SK-N-SH (cell line): ENCODE measurements at regions not wholly inside any gene's neighbourhood (a gene's known extent, or its start where the extent isn't known, plus 50 kb on each side); places are given as distances from the start of the nearest gene placed in this dataset.
"Not testable (repeated sequence)": the region's sequence is repeated elsewhere in the genome, so short reads cannot be mapped to it uniquely, and the experiment has no call there.

Experiments used
- CTCF ChIA-PET: fragments of 300-600, 350-600 bp; formaldehyde crosslinking; extraction: SDS; loops from one replicate; lab custom pipeline; 2021; lab: Yijun Ruan, JAX
- POLR2A ChIA-PET: fragments of 350-600 bp; sonication (Branson Sonifier 250); formaldehyde crosslinking; extraction: SDS; loops from one replicate; lab custom pipeline; 2020; ENCODE audit warnings: antibody characterized with exemption, inconsistent platforms; lab: Yijun Ruan, JAX
- DNase-seq: peaks from one replicate; pipeline ENCODE4 v3.0.0; 2012
- H2AFZ ChIP-seq: fragments of 200-600 bp; sonication (generic); 2 replicates; pipeline ENCODE4 v1.8.1; 2016; ENCODE audit warnings: antibody characterized with exemption, mild to moderate bottlenecking, low read depth
- H3F3A ChIP-seq: fragments of 200-600 bp; sonication (generic); replicated peaks from 2 replicates; pipeline ENCODE3; 2016; ENCODE audit warnings: antibody characterized with exemption, mild to moderate bottlenecking; ENCODE audit not compliant: insufficient read depth
- H3K27ac ChIP-seq, 2 experiments: fragments of 200-500 bp in 1 of 2; fragments of 200-600 bp in 1 of 2; sonication (Bioruptor generic) in 1 of 2; sonication (generic), shearing (Covaris generic) in 1 of 2; 2 replicates each; pipeline versions ENCODE4 v1.5.1 to v1.6.1; 2014 to 2016; ENCODE audit warnings: low read depth in 2 of 2, inconsistent platforms in 1 of 2, low read length in 1 of 2, mild to moderate bottlenecking in 1 of 2, mixed read lengths in 1 of 2
- H3K27me3 ChIP-seq: fragments of 200-600 bp; sonication (generic), shearing (Covaris generic); 2 replicates; pipeline ENCODE4 v1.6.1; 2016; ENCODE audit warnings: mixed run types; ENCODE audit not compliant: insufficient read depth
- H3K36me3 ChIP-seq, 2 experiments: fragments of 200-500 bp in 1 of 2; fragments of 200-600 bp in 1 of 2; sonication (Bioruptor generic) in 1 of 2; sonication (generic) in 1 of 2; replicated peaks in 1 of 2; 2 replicates each; pipeline versions ENCODE3 to v1.5.1; 2014 to 2016; ENCODE audit warnings: low read length in 1 of 2, mild to moderate bottlenecking in 1 of 2; ENCODE audit not compliant: insufficient read depth in 2 of 2, control insufficient read depth in 1 of 2
- H3K4me1 ChIP-seq, 2 experiments: fragments of 200-500 bp in 1 of 2; fragments of 200-600 bp in 1 of 2; sonication (Bioruptor generic) in 1 of 2; sonication (generic), shearing (Covaris generic) in 1 of 2; 2 replicates each; pipeline versions ENCODE4 v1.5.1 to v1.6.1; 2014 to 2016; ENCODE audit warnings: low read depth in 1 of 2, low read length in 1 of 2, mixed run types in 1 of 2; ENCODE audit not compliant: insufficient read depth in 2 of 2, control insufficient read depth in 1 of 2
- H3K4me2 ChIP-seq: fragments of 200-600 bp; sonication (generic), shearing (Covaris generic); 2 replicates; pipeline ENCODE4 v1.6.1; 2017; ENCODE audit warnings: mixed run types
- H3K4me3 ChIP-seq, 2 experiments: fragments of 200-500 bp in 1 of 2; fragments of 200-600 bp in 1 of 2; sonication (Bioruptor generic) in 1 of 2; sonication (generic), shearing (Covaris generic) in 1 of 2; 2 replicates each; pipeline versions ENCODE4 v1.5.1 to v1.8.1; 2014 to 2016; ENCODE audit warnings: low read depth in 2 of 2, inconsistent platforms in 1 of 2, low read length in 1 of 2, mild to moderate bottlenecking in 1 of 2, mixed read lengths in 1 of 2, moderate library complexity in 1 of 2
- H3K79me2 ChIP-seq: fragments of 200-600 bp; sonication (generic); 2 replicates; pipeline ENCODE4 v1.8.1; 2017; ENCODE audit warnings: mild to moderate bottlenecking; ENCODE audit not compliant: insufficient read depth
- H3K9ac ChIP-seq: fragments of 200-600 bp; sonication (generic); 2 replicates; pipeline ENCODE4 v1.6.1; 2017; ENCODE audit warnings: mixed run types
- H3K9me2 ChIP-seq: fragments of 200-600 bp; sonication (generic); 2 replicates; pipeline ENCODE4 v1.6.1; 2017; ENCODE audit warnings: mixed run types
- H3K9me3 ChIP-seq: fragments of 200-600 bp; sonication (generic); 2 replicates; pipeline ENCODE4 v1.6.1; 2017; ENCODE audit warnings: mixed run types, mild to moderate bottlenecking, moderate library complexity
- H4K20me1 ChIP-seq: fragments of 200-600 bp; sonication (generic); 2 replicates; pipeline ENCODE4 v1.6.1; 2017; ENCODE audit warnings: mild to moderate bottlenecking, mixed run types; ENCODE audit not compliant: insufficient read depth
- CHD2 ChIP-seq: fragments of 150-350 bp; IDR thresholded peaks from 2 replicates; pipeline ENCODE4 v1.6.1; 2018; ENCODE audit warnings: low read length; ENCODE audit not compliant: partially characterized antibody
- CTCF ChIP-seq: fragments of 200-600 bp; sonication (generic); IDR thresholded peaks from 2 replicates; pipeline ENCODE4 v1.6.1; 2017; ENCODE audit warnings: antibody characterized with exemption, mild to moderate bottlenecking, moderate library complexity
- EZH2phosphoT487 ChIP-seq: fragments of 200-600 bp; sonication (generic); IDR thresholded peaks from 2 replicates; pipeline ENCODE4 v1.6.1; 2017; ENCODE audit warnings: low read depth, mixed run types, mild to moderate bottlenecking, antibody characterized with exemption, moderate library complexity, borderline replicate concordance
- FOSL2 ChIP-seq: IDR thresholded peaks from 2 replicates; pipeline ENCODE4 v1.4.0; 2012; ENCODE audit warnings: low read depth, mild to moderate bottlenecking, moderate library complexity, borderline replicate concordance
- FOXJ3 ChIP-seq: sonication (generic); formaldehyde crosslinking; IDR thresholded peaks from 2 replicates; pipeline ENCODE4 v1.5.1; 2020; ENCODE audit warnings: mild to moderate bottlenecking, missing genetic modification reagents
- FOXM1 ChIP-seq: IDR thresholded peaks from 2 replicates; pipeline ENCODE4 v1.4.0; 2012; ENCODE audit warnings: low read depth, mild to moderate bottlenecking
- GABPA ChIP-seq: IDR thresholded peaks from 2 replicates; pipeline ENCODE4 v1.4.0; 2012; ENCODE audit warnings: low read depth, mild to moderate bottlenecking
- GATA2 ChIP-seq: sonication (generic); formaldehyde crosslinking; IDR thresholded peaks from 2 replicates; pipeline ENCODE4 v1.5.0; 2020; ENCODE audit warnings: mild to moderate bottlenecking, missing genetic modification reagents
- JUND ChIP-seq: IDR thresholded peaks from 2 replicates; pipeline ENCODE4 v1.4.0; 2012
- MAX ChIP-seq: IDR thresholded peaks from 2 replicates; pipeline ENCODE4 v1.4.0; 2012; ENCODE audit warnings: low read depth
- MEF2A ChIP-seq: IDR thresholded peaks from 2 replicates; pipeline ENCODE4 v1.4.0; 2012; ENCODE audit warnings: low read depth, borderline replicate concordance
- MXI1 ChIP-seq: IDR thresholded peaks from 2 replicates; pipeline ENCODE4 v1.6.1; 2012; ENCODE audit warnings: mild to moderate bottlenecking, low read depth, low read length, improper control_type of control experiment
- NFIC ChIP-seq: IDR thresholded peaks from 2 replicates; pipeline ENCODE4 v1.4.0; 2012; ENCODE audit warnings: borderline replicate concordance
- NRF1 ChIP-seq: IDR thresholded peaks from 2 replicates; pipeline ENCODE4 v1.6.1; 2012; ENCODE audit warnings: low read depth, mild to moderate bottlenecking, low read length
- PBX3 ChIP-seq: IDR thresholded peaks from 2 replicates; pipeline ENCODE4; 2012
- RCOR1 ChIP-seq: fragments of 150-350 bp; IDR thresholded peaks from 2 replicates; pipeline ENCODE4 v1.6.1; 2017; ENCODE audit warnings: antibody characterized with exemption, low read length
- RXRA ChIP-seq: IDR thresholded peaks from 2 replicates; pipeline ENCODE4 v1.4.0; 2012; ENCODE audit warnings: low read depth, mild to moderate bottlenecking, borderline replicate concordance
- SIN3A ChIP-seq: IDR thresholded peaks from 2 replicates; pipeline ENCODE4 v1.6.1; 2012; ENCODE audit warnings: low read depth, mild to moderate bottlenecking, low read length, moderate library complexity, borderline replicate concordance
- SMC3 ChIP-seq: IDR thresholded peaks from 2 replicates; pipeline ENCODE4 v1.6.1; 2012; ENCODE audit warnings: low read depth, low read length, improper control_type of control experiment
- TAF1 ChIP-seq: IDR thresholded peaks from 2 replicates; pipeline ENCODE4 v1.6.1; 2012; ENCODE audit warnings: low read depth, mild to moderate bottlenecking, low read length, moderate library complexity, borderline replicate concordance
- USF1 ChIP-seq: IDR thresholded peaks from 2 replicates; pipeline ENCODE4 v1.4.0; 2012; ENCODE audit warnings: low read depth, borderline replicate concordance
- WGBS: methylation state at CpG from one replicate; pipeline ENCODE4 v1.1.6; 2017; ENCODE audit warnings: low lambda C conversion rate; 5-methylcytosine and 5-hydroxymethylcytosine counted together

GRCh38 chr2:147273628-147274027, 571.2 kb upstream of the ACVR2A start:
- no peak overlapping the region for H3K4me2 ChIP-seq
- H3K4me1 ChIP-seq = no peaks in the 10 kb centered on the region
- no peak for TF ChIP-seq GABPA
- no peak for TF ChIP-seq CTCF
- TF ChIP-seq NRF1 = no peak
- TF ChIP-seq SIN3A = no peak
- TF ChIP-seq JUND = no peak
- no peak for TF ChIP-seq MAX
- TF ChIP-seq CHD2 = no peak
- TF ChIP-seq NFIC = no peak
- no peak for TF ChIP-seq RCOR1
- TF ChIP-seq FOXM1 = no peak
- no peak for TF ChIP-seq MXI1
- TF ChIP-seq FOSL2 = no peak
- no peak for TF ChIP-seq EZH2phosphoT487
- TF ChIP-seq, all 33 proteins: peak for 0
- H3K27me3 ChIP-seq = no peaks in the 10 kb centered on the region
- H4K20me1 ChIP-seq = no peaks in the 10 kb centered on the region
- no peaks in the 10 kb centered on the region for H3K36me3 ChIP-seq
- H3K4me3 ChIP-seq = no peak overlapping the region
- H3K9me3 ChIP-seq = no peaks in the 10 kb centered on the region
- H3K79me2 ChIP-seq = no peaks in the 10 kb centered on the region
- H3K27ac ChIP-seq = no peak overlapping the region
- DNase-seq = no peak
- H3F3A ChIP-seq = no peaks in the 10 kb centered on the region
- WGBS = no CpG with 5 or more reads among the region's 1 CpG
- H2AFZ ChIP-seq = no peak overlapping the region
- ChIA-PET CTCF (no interaction called here), POLR2A (no interaction called here)
- H3K9me2 ChIP-seq = no peaks in the 10 kb centered on the region
- no peak overlapping the region for H3K9ac ChIP-seq

- TF ChIP-seq SIN3A (no peak), GATA2 (CRISPR knock-in tag) (no peak), PBX3 (no peak), SMC3 (no peak), TAF1 (no peak), RXRA (no peak), NFIC (no peak), USF1 (no peak), FOXJ3 (CRISPR knock-in tag) (no peak), MAX (no peak), MEF2A (no peak)
- ChIA-PET CTCF (no interaction called here), POLR2A (no interaction called here)
Observed at GRCh38 chr2:147273106-147273505, 571.7 kb upstream of the ACVR2A start.

GRCh38 chr2:147269581-147269980, 575.2 kb upstream of the ACVR2A start:
- POLR2A ChIA-PET, CTCF ChIA-PET, H3K4me2 ChIP-seq, DNase-seq, H2AFZ ChIP-seq, H3K4me3 ChIP-seq, H3F3A ChIP-seq, H3K79me2 ChIP-seq, H3K27ac ChIP-seq, H3K9me2 ChIP-seq, H3K9ac ChIP-seq, H3K9me3 ChIP-seq, H4K20me1 ChIP-seq, H3K4me1 ChIP-seq, H3K27me3 ChIP-seq, H3K36me3 ChIP-seq: not testable (repeated sequence)
- WGBS = 0% methylated on average over 2 of the region's 2 CpGs

More at GRCh38 chr2:147273106-147273505, 571.7 kb upstream of the ACVR2A start:
- Histone ChIP-seq H3K4me1 (no peaks in the 10 kb centered on the region), H3K27ac (no peak overlapping the region), H3K4me3 (no peak overlapping the region), H3K36me3 (no peaks in the 10 kb centered on the region), H4K20me1 (no peaks in the 10 kb centered on the region), H3K4me2 (no peak overlapping the region), H3K9me2 (no peaks in the 10 kb centered on the region), H3F3A (no peaks in the 10 kb centered on the region), H3K79me2 (no peaks in the 10 kb centered on the region), H3K9me3 (no peaks in the 10 kb centered on the region), H3K9ac (no peak overlapping the region), H2AFZ (no peak overlapping the region), H3K27me3 (no peaks in the 10 kb centered on the region)
- no peak for DNase-seq
